H9 (cell line): ENCODE measurements at regions not wholly inside any gene's neighbourhood (a gene's known extent, or its start where the extent isn't known, plus 50 kb on each side); places are given as distances from the start of the nearest gene placed in this dataset.

Experiments used
- DNase-seq: peaks from one replicate; pipeline ENCODE4 v3.0.0-alpha.2; 2017
- H2AFZ ChIP-seq: one replicate; pipeline ENCODE4 v1.6.1; 2013; ENCODE audit warnings: mild to moderate bottlenecking, low read length, control low read depth, moderate library complexity
- H2AK5ac ChIP-seq: 2 replicates; pipeline ENCODE4 v1.6.1; 2013; ENCODE audit warnings: low read length, control low read depth, mixed read lengths; ENCODE audit not compliant: insufficient read length
- H2BK120ac ChIP-seq: one replicate; pipeline ENCODE4 v1.6.1; 2013; ENCODE audit warnings: low read depth, mild to moderate bottlenecking, low read length, control low read depth, inconsistent platforms; ENCODE audit not compliant: poor library complexity, severe bottlenecking
- H2BK12ac ChIP-seq: 2 replicates; pipeline ENCODE4 v1.6.1; 2013; ENCODE audit warnings: low read length, control low read depth, mixed read lengths, low read depth; ENCODE audit not compliant: insufficient read length
- H2BK15ac ChIP-seq: 2 replicates; pipeline ENCODE4 v1.6.1; 2013; ENCODE audit warnings: low read depth, low read length, control low read depth
- H2BK20ac ChIP-seq: one replicate; pipeline ENCODE4 v1.6.1; 2013; ENCODE audit warnings: low read depth, mild to moderate bottlenecking, low read length, control low read depth, inconsistent platforms; ENCODE audit not compliant: poor library complexity, severe bottlenecking
- H2BK5ac ChIP-seq: 2 replicates; pipeline ENCODE4 v1.6.1; 2013; ENCODE audit warnings: low read length, control low read depth, mixed read lengths; ENCODE audit not compliant: insufficient read length
- H3K14ac ChIP-seq: 2 replicates; pipeline ENCODE4 v1.6.1; 2013; ENCODE audit warnings: low read length, control low read depth; ENCODE audit not compliant: insufficient read depth
- H3K18ac ChIP-seq: 2 replicates; pipeline ENCODE4 v1.6.1; 2013; ENCODE audit warnings: low read depth, mild to moderate bottlenecking, mixed read lengths, low read length, control low read depth; ENCODE audit not compliant: insufficient read length
- H3K23ac ChIP-seq: 2 replicates; pipeline ENCODE4 v1.6.1; 2013; ENCODE audit warnings: low read length, control low read depth, mixed read lengths, low read depth; ENCODE audit not compliant: insufficient read length
- H3K23me2 ChIP-seq: 2 replicates; pipeline ENCODE4 v1.6.1; 2013; ENCODE audit warnings: low read depth, mild to moderate bottlenecking, mixed read lengths, low read length, control low read depth; ENCODE audit not compliant: insufficient read length, poor library complexity, severe bottlenecking
- H3K27ac ChIP-seq: 2 replicates; pipeline ENCODE4 v1.5.1; 2013; ENCODE audit warnings: low read length, control low read depth, mixed read lengths, low read depth; ENCODE audit not compliant: insufficient read length
- H3K27me3 ChIP-seq: 2 replicates; pipeline ENCODE4 v1.6.1; 2013; ENCODE audit warnings: low read length, control low read depth, inconsistent platforms; ENCODE audit not compliant: insufficient read depth
- H3K4ac ChIP-seq: 2 replicates; pipeline ENCODE4 v1.6.1; 2013; ENCODE audit warnings: low read depth, mild to moderate bottlenecking, control low read depth, inconsistent platforms, low read length, moderate library complexity
- H3K4me1 ChIP-seq: 2 replicates; pipeline ENCODE4 v1.6.1; 2013; ENCODE audit warnings: low read length, control low read depth, inconsistent platforms; ENCODE audit not compliant: insufficient read depth
- H3K4me2 ChIP-seq: 2 replicates; pipeline ENCODE4 v1.6.1; 2013; ENCODE audit warnings: low read length, control low read depth, mixed read lengths; ENCODE audit not compliant: insufficient read length, insufficient read depth
- H3K56ac ChIP-seq: 2 replicates; pipeline ENCODE4 v1.6.1; 2013; ENCODE audit warnings: low read depth, mild to moderate bottlenecking, mixed read lengths, low read length, control low read depth; ENCODE audit not compliant: insufficient read length
- H3K79me1 ChIP-seq: 2 replicates; pipeline ENCODE4 v1.6.1; 2013; ENCODE audit warnings: low read depth, mild to moderate bottlenecking, moderate library complexity, low read length, control low read depth, inconsistent platforms; ENCODE audit not compliant: insufficient read depth, poor library complexity, severe bottlenecking
- H3K79me2 ChIP-seq: 2 replicates; pipeline ENCODE4 v1.6.1; 2013; ENCODE audit warnings: low read length, control low read depth, inconsistent platforms; ENCODE audit not compliant: insufficient read depth
- H3K9ac ChIP-seq: 2 replicates; pipeline ENCODE4 v1.6.1; 2013; ENCODE audit warnings: low read length, control low read depth, mixed read lengths; ENCODE audit not compliant: insufficient read length; ENCODE audit errors: extremely low read depth
- H3K9me3 ChIP-seq: one replicate; pipeline ENCODE4 v1.6.1; 2013; ENCODE audit warnings: low read depth, low read length, inconsistent platforms; ENCODE audit not compliant: control insufficient read depth
- H3T11ph ChIP-seq: one replicate; pipeline ENCODE4 v1.6.1; 2013; ENCODE audit warnings: mild to moderate bottlenecking, low read length, control low read depth, inconsistent platforms
- H4K20me1 ChIP-seq: one replicate; pipeline ENCODE4 v1.6.1; 2013; ENCODE audit not compliant: control insufficient read depth, insufficient read length, insufficient read depth
- H4K5ac ChIP-seq: 2 replicates; pipeline ENCODE4 v1.6.1; 2013; ENCODE audit warnings: low read depth, mild to moderate bottlenecking, mixed read lengths, low read length, control low read depth; ENCODE audit not compliant: insufficient read length
- H4K8ac ChIP-seq: replicated peaks from 2 replicates; pipeline ENCODE4 v1.6.1; 2013; ENCODE audit warnings: low read length, control low read depth, mixed read lengths, low read depth; ENCODE audit not compliant: insufficient read length
- H4K91ac ChIP-seq: 2 replicates; pipeline ENCODE4 v1.6.1; 2013; ENCODE audit warnings: low read depth, mild to moderate bottlenecking, moderate library complexity, mixed read lengths, low read length, control low read depth; ENCODE audit not compliant: insufficient read length
- H3K27ac Mint-ChIP-seq, 3 experiments: 2 replicates in 2 of 3; 3 replicates in 1 of 3; pipeline ENCODE4 v1.8.0; 2020 to 2021; ENCODE audit warnings: mixed read lengths in 3 of 3, mild to moderate bottlenecking in 1 of 3, moderate library complexity in 1 of 3
- H3K27me3 Mint-ChIP-seq: 2 replicates; pipeline ENCODE4 v1.8.0; 2021; ENCODE audit warnings: low read depth, mild to moderate bottlenecking, moderate library complexity, mixed read lengths
- H3K36me3 Mint-ChIP-seq, 3 experiments: 2 replicates in 2 of 3; 3 replicates in 1 of 3; pipeline ENCODE4 v1.8.0; 2020 to 2021; ENCODE audit warnings: low read depth in 3 of 3, mixed read lengths in 3 of 3; ENCODE audit not compliant: insufficient read depth in 1 of 3
- H3K4me1 Mint-ChIP-seq, 2 experiments: 2 replicates each; pipeline ENCODE4 v1.8.0; 2020; ENCODE audit warnings: mixed read lengths in 2 of 2
- H3K4me3 Mint-ChIP-seq, 2 experiments: 2 replicates in 1 of 2; 3 replicates in 1 of 2; pipeline ENCODE4 v1.8.0; 2020 to 2021; ENCODE audit warnings: mild to moderate bottlenecking in 2 of 2, mixed read lengths in 2 of 2, moderate library complexity in 1 of 2
- H3K9me3 Mint-ChIP-seq, 2 experiments: 2 replicates in 1 of 2; 3 replicates in 1 of 2; pipeline ENCODE4 v1.8.0; 2020; ENCODE audit warnings: mild to moderate bottlenecking in 2 of 2, mixed read lengths in 2 of 2, moderate library complexity in 1 of 2
- WGBS: extraction: QIAGEN DNeasy Blood & Tissue Kit; methylation state at CpG from one replicate; pipeline ENCODE4 v1.1.7; 2013; ENCODE audit warnings: missing lambda C conversion rate, low lambda C conversion rate, mixed read lengths; ENCODE audit not compliant: insufficient read length; ENCODE audit errors: extremely low coverage; 5-methylcytosine and 5-hydroxymethylcytosine counted together
- TF ChIP-seq, protein P1 (sequence below): fragments of 200-600 bp; sonication (generic); conservative IDR thresholded peaks from 3 replicates; pipeline ENCODE4 v1.8.0; 2021; ENCODE audit warnings: antibody characterized with exemption, mild to moderate bottlenecking

DNA sequence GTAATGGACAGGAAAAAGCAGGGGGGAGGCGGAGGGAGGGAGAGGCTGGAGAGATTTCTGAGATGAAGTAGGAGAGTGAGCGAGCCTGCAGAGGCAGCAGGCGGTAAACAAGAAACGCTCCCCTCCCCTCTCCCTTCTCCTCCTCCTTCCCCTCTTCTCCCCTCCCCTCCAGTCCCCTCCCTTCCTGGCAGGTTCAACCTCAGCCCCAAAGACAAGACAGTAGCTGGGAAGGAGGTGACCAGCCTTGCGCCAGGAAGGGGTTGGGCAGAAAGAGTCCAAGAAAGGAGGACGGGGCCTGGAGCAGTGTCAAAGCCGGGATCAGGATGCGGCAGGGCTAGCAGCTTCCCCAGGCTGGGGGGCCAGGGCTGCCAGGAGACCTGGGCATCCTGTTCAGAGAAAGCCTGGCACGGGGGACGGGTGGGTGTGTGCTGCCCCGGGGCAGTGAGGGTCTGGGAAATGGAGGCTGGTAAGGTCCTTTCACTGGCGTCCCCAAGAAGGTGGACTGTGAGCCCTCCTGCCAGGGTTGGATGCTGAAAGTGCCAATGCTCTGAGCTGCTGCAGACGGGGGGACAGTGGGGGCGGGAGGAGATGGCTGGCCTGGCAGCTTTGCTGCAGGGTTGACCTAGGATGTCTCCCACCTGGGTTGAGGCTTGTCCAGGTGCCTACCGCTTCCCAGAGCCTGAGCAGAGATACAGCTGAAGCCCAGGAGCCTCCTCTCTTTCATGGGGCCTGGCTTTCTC, 261.6 kb upstream of the TNRC6C start:
- Histone ChIP-seq H4K20me1 (no peaks in the 10 kb centered on the region), H3K27me3 (peaks cover 4% of the 10 kb centered on the region; the same call in 1 of the 2 replicates), H3K79me2 (no peaks in the 10 kb centered on the region), H4K91ac (no peak overlapping the region), H3T11ph (no peak overlapping the region), H3K9ac (no peak overlapping the region), H3K4me1 (no peaks in the 10 kb centered on the region; the same call in 1 of the 2 replicates), H3K27ac (no peak overlapping the region), H4K5ac (no peak overlapping the region), H3K9me3 (no peaks in the 10 kb centered on the region), H2BK20ac (no peak overlapping the region), H3K14ac (peak overlapping the region; percentile 51; the same call in 1 of the 2 replicates), H4K8ac (no peak overlapping the region), H2AFZ (no peak overlapping the region), H3K23me2 (peaks cover 13% of the 10 kb centered on the region), H3K79me1 (no peaks in the 10 kb centered on the region), H3K4me2 (peak overlapping the region; percentile 60), H2AK5ac (no peak overlapping the region), H2BK5ac (no peak overlapping the region), H2BK120ac (no peak overlapping the region), H3K18ac (no peak overlapping the region), H3K4ac (no peak overlapping the region), H2BK15ac (no peak overlapping the region), H3K56ac (no peak overlapping the region), H3K23ac (no peak overlapping the region), H2BK12ac (no peak overlapping the region)
- H3K27me3 Mint-ChIP-seq, result peaks cover 80% of the 10 kb centered on the region
- peaks cover 50 to 58% of the 10 kb centered on the region in 2 experiments for H3K4me1 Mint-ChIP-seq
- peak overlapping the region; percentile 65 to 79 for H3K4me3 Mint-ChIP-seq
- H3K9me3 Mint-ChIP-seq, result peaks cover 4 to 5% of the 10 kb centered on the region in 2 experiments
- TF ChIP-seq, protein P1, sequence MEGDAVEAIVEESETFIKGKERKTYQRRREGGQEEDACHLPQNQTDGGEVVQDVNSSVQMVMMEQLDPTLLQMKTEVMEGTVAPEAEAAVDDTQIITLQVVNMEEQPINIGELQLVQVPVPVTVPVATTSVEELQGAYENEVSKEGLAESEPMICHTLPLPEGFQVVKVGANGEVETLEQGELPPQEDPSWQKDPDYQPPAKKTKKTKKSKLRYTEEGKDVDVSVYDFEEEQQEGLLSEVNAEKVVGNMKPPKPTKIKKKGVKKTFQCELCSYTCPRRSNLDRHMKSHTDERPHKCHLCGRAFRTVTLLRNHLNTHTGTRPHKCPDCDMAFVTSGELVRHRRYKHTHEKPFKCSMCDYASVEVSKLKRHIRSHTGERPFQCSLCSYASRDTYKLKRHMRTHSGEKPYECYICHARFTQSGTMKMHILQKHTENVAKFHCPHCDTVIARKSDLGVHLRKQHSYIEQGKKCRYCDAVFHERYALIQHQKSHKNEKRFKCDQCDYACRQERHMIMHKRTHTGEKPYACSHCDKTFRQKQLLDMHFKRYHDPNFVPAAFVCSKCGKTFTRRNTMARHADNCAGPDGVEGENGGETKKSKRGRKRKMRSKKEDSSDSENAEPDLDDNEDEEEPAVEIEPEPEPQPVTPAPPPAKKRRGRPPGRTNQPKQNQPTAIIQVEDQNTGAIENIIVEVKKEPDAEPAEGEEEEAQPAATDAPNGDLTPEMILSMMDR, result no peak
- no peak overlapping the region for H3K27ac Mint-ChIP-seq
- WGBS, result no CpG with 5 or more reads among the region's 15 CpGs
- peaks cover 0 to 4% (median 1%) of the 10 kb centered on the region in 3 experiments; a peak in 4 of 7 replicates for H3K36me3 Mint-ChIP-seq
- DNase-seq, result peak; percentile 76
